Endothelial cell of umbilical vein (primary cell): ENCODE measurements at regions not wholly inside any gene's neighbourhood (a gene's known extent, or its start where the extent isn't known, plus 50 kb on each side); places are given as distances from the start of the nearest gene placed in this dataset.

Experiments used
- CTCF ChIP-seq, 2 donors: IDR thresholded peaks; 1 replicate in 1 of 2; 2 replicates in 1 of 2; pipeline ENCODE4 v1.5.1; 2011; ENCODE audit warnings: low read length in 2 of 2, mild to moderate bottlenecking in 2 of 2, moderate library complexity in 2 of 2, control low read depth in 1 of 2, inconsistent platforms in 1 of 2, low read depth in 1 of 2; ENCODE audit not compliant: insufficient read depth in 1 of 2; ENCODE audit errors: extremely low read depth in 1 of 2
- EZH2 ChIP-seq: IDR thresholded peaks from 2 replicates; pipeline ENCODE4 v1.6.1; 2012; ENCODE audit warnings: borderline replicate concordance, low read depth, mild to moderate bottlenecking, moderate library complexity, low read length, inconsistent platforms; ENCODE audit not compliant: severe bottlenecking
- JUN ChIP-seq: IDR thresholded peaks from 2 replicates; pipeline ENCODE4 v1.6.1; 2011; ENCODE audit warnings: borderline replicate concordance, low read depth; ENCODE audit not compliant: insufficient read length, insufficient read depth
- POLR2A ChIP-seq: IDR thresholded peaks from 2 replicates; pipeline ENCODE4 v1.6.1; 2012; ENCODE audit warnings: low read depth, mild to moderate bottlenecking, control low read depth, low read length
- POLR2AphosphoS5 ChIP-seq: IDR thresholded peaks from 2 replicates; pipeline ENCODE4 v1.6.1; 2012; ENCODE audit warnings: low read depth, mild to moderate bottlenecking, control low read depth, low read length, moderate library complexity; ENCODE audit not compliant: insufficient read depth

- TF ChIP-seq JUN (no peak), POLR2A (no peak), CTCF (IDR thresholded peaks at IDR 0.05; ENCODE audit: extremely low read depth in 1 of 2, insufficient read depth in 1 of 2, low read depth in 1 of 2, low read length in 2 of 2) (no peak), EZH2 (no peak), POLR2AphosphoS5 (no peak)
These were observed 166.3 kb downstream of the DDX1 start for GRCh38 chr2:15757820-15758586.
